Pancreas (tissue), 10 donors: ENCODE measurements at regions not wholly inside any gene's neighbourhood (a gene's known extent, or its start where the extent isn't known, plus 50 kb on each side); places are given as distances from the start of the nearest gene placed in this dataset.

Experiments used
- ATAC-seq, 4 donors: fragments of 200-7000 bp; cut with Tn5 transposase; one replicate each; pipeline versions ENCODE4 v1.8.0 to v1.9.1; 2020; ENCODE audit warnings: mild to moderate bottlenecking in 4 of 4, moderate library complexity in 4 of 4
- DNase-seq, 6 donors: peaks; one replicate each; pipeline ENCODE4 v3.0.0-alpha.2; 2020
- FAIRE-seq: peaks from 2 replicates; lab custom pipeline; 2012; peaks lifted over from hg19 to GRCh38; lab: Jason Lieb, UNC
- H3K27ac ChIP-seq, 4 donors: fragments of 200-600 bp; sonication (generic); 1 replicate in 3 of 4; 2 replicates in 1 of 4; pipeline versions ENCODE4 v1.5.0 to v1.8.0; 2020
- H3K27me3 ChIP-seq, 4 donors: fragments of 200-600 bp; one replicate each; pipeline ENCODE4 v1.8.0; 2021
- H3K36me3 ChIP-seq, 3 donors: fragments of 200-600 bp; sonication (generic) in 1 of 3; one replicate each; pipeline versions ENCODE4 v1.5.0 to v1.8.0; 2020 to 2021
- H3K4me1 ChIP-seq, 3 donors: fragments of 200-600 bp; one replicate each; pipeline ENCODE4 v1.8.0; 2021
- H3K4me3 ChIP-seq, 4 donors: fragments of 200-600 bp; sonication (generic) in 2 of 4; one replicate each; pipeline versions ENCODE4 v1.5.0 to v1.8.0; 2020 to 2021
- H3K9me3 ChIP-seq, 4 donors: fragments of 200-600 bp; one replicate each; pipeline ENCODE4 v1.8.0; 2021
- CTCF ChIP-seq, 4 donors: fragments of 200-600 bp; sonication (generic) in 3 of 4; IDR thresholded peaks; one replicate each; pipeline versions ENCODE4 v1.5.0 to v1.8.0; 2021; ENCODE audit warnings: antibody characterized with exemption in 4 of 4
- whole genome bisulfite sequencing, 2 donors: extraction: QIAGEN DNeasy Blood & Tissue Kit; methylation state at CpG; one replicate each; pipeline ENCODE4 v1.1.7; 2013; 5-methylcytosine and 5-hydroxymethylcytosine counted together
- intact Hi-C, 3 donors: fragments of 100-400 bp; cut with DNase I; formaldehyde crosslinking; loops; one replicate each; pipeline versions ENCODE4 v1.11.1 to v1.14.2; 2022
- donor health status: healthy with polysubstance abuse.
- donor health status: DM: no; HTN: no; CAD: no; lungs with moderate emphysema.
- donor health status: DM: no; HTN: no; CAD: no.
- donor health status: control.
- donor health status: control.
- donor health status: Bipolar disorder and iron deficiency.
- donor health status: DM: yes; HTN: yes; CAD: no.
- donor health status: DM: no; HTN: no; CAD: no.
- donor health status: DM: no; HTN: no; CAD: no.
- donor health status: DM: yes; HTN: yes; CAD: no.

DNA sequence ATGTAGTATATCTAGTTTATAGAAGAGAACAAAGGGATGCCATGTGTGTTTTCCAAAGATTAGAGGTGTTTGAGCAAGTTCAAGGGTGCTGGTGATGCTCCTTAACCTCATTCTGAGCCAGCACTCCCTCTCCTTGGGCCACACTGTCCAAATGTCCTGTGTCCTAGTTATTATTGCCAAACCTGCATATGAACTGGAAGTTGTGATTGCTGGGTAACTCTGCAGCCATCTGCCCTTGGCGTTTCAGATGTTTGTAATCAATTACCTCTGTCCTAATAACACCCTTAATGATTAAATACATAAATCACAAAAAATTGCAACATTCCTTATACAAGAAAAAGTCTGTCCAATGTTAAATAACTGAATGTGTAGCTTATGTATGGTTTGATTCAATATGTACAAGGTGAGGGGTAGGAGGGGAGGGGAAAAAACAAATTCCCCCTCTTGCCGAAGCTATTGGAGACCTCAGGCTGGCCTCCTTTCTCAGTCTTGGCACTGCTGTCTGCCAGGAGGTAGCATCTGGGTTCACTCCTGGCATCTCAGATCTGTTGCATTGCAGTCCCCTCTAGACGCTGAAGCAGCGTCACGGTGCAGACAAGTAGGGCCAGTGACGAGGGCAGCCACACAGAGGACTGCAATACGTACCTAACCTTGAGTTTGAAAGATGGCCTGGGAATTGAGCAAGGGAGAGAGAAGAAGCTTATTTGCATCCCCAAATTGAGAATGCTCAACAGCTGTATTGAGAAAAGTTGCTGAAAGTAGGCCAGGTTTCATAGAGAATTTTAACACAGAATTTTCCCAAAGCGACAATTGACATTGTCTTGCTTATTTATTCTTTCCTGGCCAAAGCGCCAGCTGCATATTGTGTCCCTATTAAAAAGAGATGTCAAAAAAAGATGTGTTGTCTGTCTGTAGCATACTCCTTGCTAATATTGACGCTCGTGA, 89.6 kb upstream of the ARHGAP32 start:
- FAIRE-seq (no peak), DNase-seq (no peak), ATAC-seq (no peak)
- no peaks in the 10 kb centered on the region for H3K9me3 ChIP-seq
- peaks cover 5 to 39% (median 17%) of the 10 kb centered on the region in 3 donors for H3K4me1 ChIP-seq
- no peak overlapping the region for H3K27ac ChIP-seq
- H3K36me3 ChIP-seq, result no peaks in the 10 kb centered on the region
- TF ChIP-seq CTCF (IDR thresholded peaks at IDR 0.05), result no peak
- intact Hi-C loops, result no loop called here
- no peaks in the 10 kb centered on the region for H3K27me3 ChIP-seq
- WGBS, 2 donors, result 88 to 89% methylated on average over 11 of the region's 11 CpGs
- H3K4me3 ChIP-seq, result no peak overlapping the region

DNA sequence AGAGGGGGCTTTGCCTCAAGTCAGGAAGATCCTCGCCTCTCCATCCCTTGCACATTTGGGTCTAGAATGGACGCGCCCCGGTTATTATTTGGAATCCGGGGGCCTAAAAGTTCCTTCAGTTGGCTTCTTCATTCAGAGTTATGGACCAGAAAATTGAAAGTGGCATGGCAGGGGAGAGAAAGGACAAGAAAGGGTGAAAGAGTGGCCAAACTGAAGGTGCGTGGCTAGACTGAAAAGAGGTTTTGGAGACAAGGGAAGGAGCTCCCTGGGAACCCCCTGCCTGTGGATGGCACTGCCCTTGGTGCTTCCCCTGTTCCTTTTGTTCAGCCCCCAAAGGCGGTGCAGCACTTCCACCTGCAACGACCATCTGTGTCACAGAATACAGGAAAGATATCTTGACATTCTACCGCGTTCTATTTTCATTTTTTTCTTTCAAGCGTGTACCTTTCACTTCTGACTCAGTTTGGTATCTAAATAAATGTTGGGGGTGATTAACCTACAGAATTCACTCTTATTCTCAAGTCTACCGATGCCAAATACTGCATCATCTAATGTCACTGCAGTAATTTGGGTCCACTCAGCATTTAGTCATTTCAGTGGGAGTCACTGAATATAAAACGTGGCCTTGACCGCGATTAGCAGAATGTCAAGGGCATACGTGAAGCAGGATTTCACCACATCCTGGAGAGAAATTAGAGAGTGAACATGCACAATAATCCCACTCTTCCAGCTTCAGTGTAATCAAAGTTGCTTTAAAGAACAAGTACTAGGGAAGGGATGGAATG, 88.1 kb upstream of the ARHGAP32 start:
- no peak for TF ChIP-seq CTCF (IDR thresholded peaks at IDR 0.05)
- FAIRE-seq (no peak), DNase-seq (no peak), ATAC-seq (no peak)
- intact Hi-C loops, result no loop called here
- Histone ChIP-seq H3K36me3 (no peaks in the 10 kb centered on the region), H3K27me3 (no peaks in the 10 kb centered on the region), H3K27ac (peak overlapping the region in 2 of 4 donors; percentile 34 to 39), H3K9me3 (no peaks in the 10 kb centered on the region), H3K4me3 (peak overlapping the region; percentile 31 to 62 (median 52)), H3K4me1 (peaks cover 15 to 41% (median 21%) of the 10 kb centered on the region in 3 donors)
- WGBS, 2 donors, result 24 to 28% methylated on average over 16 of the region's 16 CpGs

DNA sequence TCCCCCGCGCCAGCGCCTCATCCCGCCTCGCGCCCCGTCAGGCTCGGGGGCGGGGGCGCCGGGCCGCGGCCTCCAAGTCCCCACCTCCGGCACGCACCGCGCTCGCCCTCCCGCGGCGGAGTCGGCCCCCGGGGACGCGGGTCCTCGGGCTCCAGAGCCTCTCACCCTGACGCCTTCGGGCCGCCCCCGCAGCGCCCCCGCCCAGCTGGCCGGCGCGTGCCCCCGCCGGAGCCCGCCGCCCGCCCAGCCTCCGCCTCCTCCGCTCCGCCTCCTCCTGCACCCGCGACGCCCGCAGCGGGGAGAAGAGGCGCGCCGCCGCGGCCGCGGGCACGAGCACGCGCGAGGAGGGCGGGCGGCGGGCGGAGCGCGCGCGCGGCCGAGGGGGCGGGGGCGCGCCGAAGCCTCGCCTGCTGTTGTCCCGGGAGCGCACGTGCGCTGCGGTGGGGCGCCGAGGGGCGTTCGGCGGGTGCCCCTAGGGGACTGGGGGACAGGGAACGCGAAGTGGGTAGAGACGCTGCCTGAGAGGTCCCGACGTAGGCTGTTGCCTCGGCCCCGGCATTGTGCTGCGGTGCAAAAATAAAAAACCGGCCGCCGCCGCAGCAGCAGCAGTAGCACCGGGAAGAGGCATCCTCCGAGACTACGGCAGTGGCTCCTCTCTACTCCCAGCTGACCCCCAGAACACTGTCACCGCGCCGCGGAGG, 87.4 kb upstream of the ARHGAP32 start:
- 0 to 1% methylated on average over 53 to 103 of the region's 103 CpGs for whole genome bisulfite sequencing, 2 donors
- H3K4me1 ChIP-seq, result peaks cover 12 to 44% (median 26%) of the 10 kb centered on the region in 3 donors
- ATAC-seq, result peak; percentile 80 to 92 (median 87)
- no peaks in the 10 kb centered on the region for H3K27me3 ChIP-seq
- H3K27ac ChIP-seq, result peak overlapping the region in 2 of 4 donors; percentile 34 to 39
- H3K36me3 ChIP-seq, result no peaks in the 10 kb centered on the region
- intact Hi-C loops, result no loop called here
- no peaks in the 10 kb centered on the region for H3K9me3 ChIP-seq
- no peak for FAIRE-seq
- peak overlapping the region; percentile 31 to 62 (median 52) for H3K4me3 ChIP-seq
- TF ChIP-seq CTCF (IDR thresholded peaks at IDR 0.05), result no peak
- DNase-seq, result peak; percentile 75 to 95 (median 84)

- FAIRE-seq, result no peak
- ATAC-seq, result peak; percentile 7 to 33 (median 16)
- 1% methylated on average over 42 to 109 of the region's 109 CpGs for WGBS, 2 donors
- H3K27me3 ChIP-seq, result no peaks in the 10 kb centered on the region
- no peaks in the 10 kb centered on the region for H3K36me3 ChIP-seq
- peak overlapping the region; percentile 49 to 62 (median 62) for H3K4me3 ChIP-seq
- H3K4me1 ChIP-seq, result peaks cover 18 to 45% (median 33%) of the 10 kb centered on the region in 3 donors
- H3K9me3 ChIP-seq, result no peaks in the 10 kb centered on the region
- peak overlapping the region in 3 of 4 donors; percentile 36 to 53 (median 43) for H3K27ac ChIP-seq
- DNase-seq, result peak in 5 of 6 donors; percentile 12 to 74 (median 49)
- intact Hi-C loops, result no loop called here
- TF ChIP-seq CTCF (IDR thresholded peaks at IDR 0.05), result no peak
These were observed 86.6 kb upstream of the ARHGAP32 start for GRCh38 chr11:129278586-129279319.
